HepG2 (cell line): ENCODE measurements at regions not wholly inside any gene's neighbourhood (a gene's known extent, or its start where the extent isn't known, plus 50 kb on each side); places are given as distances from the start of the nearest gene placed in this dataset.

Experiments used
- ATAC-seq: fragments of 200-7000 bp; cut with Tn5 transposase; 3 replicates; pipeline ENCODE4 v1.9.1; 2020; ENCODE audit warnings: mild to moderate bottlenecking, moderate library complexity
- BruUV-seq: library from RNA; stranded (reverse); fragments of 400-500 nt; replicated peaks from 2 replicates; lab custom pipeline; 2021; lab: Mats Ljungman, UMichigan
- CTCF ChIA-PET: fragments of 300-600 bp; formaldehyde crosslinking; extraction: SDS; loops from one replicate; lab custom pipeline; 2021; ENCODE audit warnings: low total read pairs, inconsistent platforms, low intra/inter-chr PET ratio; lab: Yijun Ruan, JAX
- POLR2A ChIA-PET: fragments of 350-600 bp; sonication (Branson Sonifier 250); formaldehyde crosslinking; loops from one replicate; lab custom pipeline; 2020; ENCODE audit warnings: antibody characterized with exemption, inconsistent platforms; lab: Yijun Ruan, JAX
- DNase-seq: peaks from one replicate; pipeline ENCODE4 v3.0.0-alpha.2; 2015; ENCODE audit warnings: low spot score
- FAIRE-seq: peaks from 3 replicates; lab custom pipeline; 2011; peaks lifted over from hg19 to GRCh38; lab: Jason Lieb, UNC
- H2AFZ ChIP-seq: one replicate; pipeline ENCODE4 v1.6.1; 2011; ENCODE audit warnings: low read length, inconsistent platforms
- H3K27ac ChIP-seq: fragments of 300-600 bp; 3 replicates; pipeline ENCODE4 v1.8.0; 2011; ENCODE audit warnings: mixed run types, mild to moderate bottlenecking, mixed read lengths, low read length, inconsistent platforms; ENCODE audit not compliant: insufficient read depth; ENCODE audit errors: extremely low read length
- H3K27me3 ChIP-seq, 2 experiments: fragments of 200-600 bp in 1 of 2; 2 replicates in 1 of 2; 3 replicates in 1 of 2; pipeline versions ENCODE4 v1.6.0 to v1.8.0; 2011; ENCODE audit warnings: low read length in 2 of 2, mild to moderate bottlenecking in 2 of 2, moderate library complexity in 2 of 2, inconsistent platforms in 1 of 2; ENCODE audit not compliant: insufficient read depth in 2 of 2, control insufficient read depth in 1 of 2
- H3K36me3 ChIP-seq, 2 experiments: fragments of 200-600 bp in 1 of 2; replicated peaks in 1 of 2; 2 replicates in 1 of 2; 3 replicates in 1 of 2; pipeline versions ENCODE4 v1.5.1 to v1.8.0; 2011; ENCODE audit warnings: low read length in 2 of 2, inconsistent platforms in 1 of 2; ENCODE audit not compliant: insufficient read depth in 2 of 2, control insufficient read depth in 1 of 2
- H3K4me1 ChIP-seq: 2 replicates; pipeline ENCODE4 v1.5.1; 2012; ENCODE audit warnings: low read length, inconsistent platforms; ENCODE audit not compliant: insufficient read depth
- H3K4me2 ChIP-seq: 2 replicates; pipeline ENCODE4 v1.6.0; 2011; ENCODE audit warnings: low read depth, low read length, inconsistent platforms
- H3K4me3 ChIP-seq, 3 experiments: fragments of 200-600 bp in 1 of 3; sonication (generic), shearing (Covaris generic) in 1 of 3; replicated peaks in 1 of 3; 2 replicates each; pipeline ENCODE4 v1.5.1; 2011 to 2016; ENCODE audit warnings: low read length in 3 of 3, inconsistent platforms in 2 of 3, low read depth in 2 of 3, mild to moderate bottlenecking in 2 of 3, control low read depth in 1 of 3, mixed read lengths in 1 of 3; ENCODE audit not compliant: insufficient read depth in 1 of 3
- H3K79me2 ChIP-seq: one replicate; pipeline ENCODE4 v1.6.1; 2011; ENCODE audit warnings: low read length, inconsistent platforms; ENCODE audit not compliant: insufficient read depth
- H3K9ac ChIP-seq: 2 replicates; pipeline ENCODE4 v1.6.0; 2011; ENCODE audit warnings: mild to moderate bottlenecking, low read depth, low read length, inconsistent platforms; ENCODE audit not compliant: insufficient read depth
- H3K9me3 ChIP-seq: 2 replicates; pipeline ENCODE4 v1.5.1; 2012; ENCODE audit warnings: mild to moderate bottlenecking, low read length
- H4K20me1 ChIP-seq: 2 replicates; pipeline ENCODE4 v1.6.0; 2011; ENCODE audit warnings: inconsistent platforms, mild to moderate bottlenecking, low read length, moderate library complexity; ENCODE audit not compliant: insufficient read depth
- CC2D1A ChIP-seq: sonication (generic); formaldehyde crosslinking; IDR thresholded peaks from 2 replicates; pipeline ENCODE4 v1.8.1; 2023; ENCODE audit warnings: mild to moderate bottlenecking, missing genetic modification reagents
- FIP1L1 ChIP-seq: fragments of 200-400 bp; formaldehyde crosslinking; IDR thresholded peaks from 2 replicates; pipeline ENCODE4 v1.6.1; 2018; ENCODE audit warnings: low read depth, mild to moderate bottlenecking, low read length, moderate library complexity, borderline replicate concordance; ENCODE audit not compliant: insufficient read depth
- HDAC1 ChIP-seq: sonication (generic); formaldehyde crosslinking; IDR thresholded peaks from 2 replicates; pipeline ENCODE4 v1.5.1; 2020; ENCODE audit warnings: mild to moderate bottlenecking, missing genetic modification reagents
- NR3C1 ChIP-seq: sonication (generic); formaldehyde crosslinking; IDR thresholded peaks from 2 replicates; pipeline ENCODE4 v1.4.0; 2020; ENCODE audit warnings: missing genetic modification reagents
- PHF20 ChIP-seq: sonication (generic); formaldehyde crosslinking; IDR thresholded peaks from 2 replicates; pipeline ENCODE4 v1.5.0; 2020; ENCODE audit warnings: mild to moderate bottlenecking, missing genetic modification reagents
- TFE3 ChIP-seq: IDR thresholded peaks from 2 replicates; pipeline ENCODE4 v1.6.1; 2016
- ZHX1 ChIP-seq: sonication (generic); formaldehyde crosslinking; IDR thresholded peaks from 2 replicates; pipeline ENCODE4 v1.8.1; 2022; ENCODE audit warnings: low read depth, mild to moderate bottlenecking, missing genetic modification reagents
- ZNF143 ChIP-seq: sonication (generic); formaldehyde crosslinking; IDR thresholded peaks from 2 replicates; pipeline ENCODE4 v1.4.0; 2020; ENCODE audit warnings: missing genetic modification reagents
- ZNF329 ChIP-seq: sonication (generic); formaldehyde crosslinking; IDR thresholded peaks from 2 replicates; pipeline ENCODE4 v1.9.0; 2021; ENCODE audit warnings: low read depth, mild to moderate bottlenecking, missing genetic modification reagents
- ZNF546 ChIP-seq: sonication (generic); formaldehyde crosslinking; conservative IDR thresholded peaks from 2 replicates; pipeline ENCODE4 v1.8.1; 2023; ENCODE audit warnings: mild to moderate bottlenecking, missing genetic modification reagents
- ZNF567 ChIP-seq: sonication (generic); formaldehyde crosslinking; IDR thresholded peaks from 2 replicates; pipeline ENCODE4 v1.8.1; 2023; ENCODE audit warnings: mild to moderate bottlenecking, missing genetic modification reagents, borderline replicate concordance
- ZNF724P ChIP-seq: sonication (generic); formaldehyde crosslinking; IDR thresholded peaks from 2 replicates; pipeline ENCODE4 v1.8.0; 2022; ENCODE audit warnings: missing genetic modification reagents, borderline replicate concordance
- ZNF766 ChIP-seq: sonication (generic); formaldehyde crosslinking; IDR thresholded peaks from 2 replicates; pipeline ENCODE4 v1.5.0; 2020; ENCODE audit warnings: missing genetic modification reagents, borderline replicate concordance
- WGBS: methylation state at CpG from one replicate; pipeline ENCODE4 v1.1.6; 2017; ENCODE audit warnings: low lambda C conversion rate; 5-methylcytosine and 5-hydroxymethylcytosine counted together
- in situ Hi-C: cut with HindIII; loops from 2 replicates; pipeline ENCODE4 v1.10.0; 2017; ENCODE audit warnings: low pct_unique_long_range_greater_than_20kb; ENCODE audit not compliant: extremely low pct_ligation_motif_present
- intact Hi-C: fragments of 100-400 bp; cut with micrococcal nuclease; formaldehyde crosslinking; loops from one replicate; pipeline ENCODE4 v1.10.0; 2022; ENCODE audit not compliant: unreplicated experiment
- TF ChIP-seq, protein P1 (sequence below): sonication (generic); formaldehyde crosslinking; IDR thresholded peaks from 2 replicates; pipeline ENCODE4 v1.5.0; 2020; ENCODE audit warnings: missing genetic modification reagents
- TF ChIP-seq, protein P2 (sequence below): sonication (generic); formaldehyde crosslinking; IDR thresholded peaks from 2 replicates; pipeline ENCODE4 v1.4.0; 2020; ENCODE audit warnings: missing genetic modification reagents

DNA sequence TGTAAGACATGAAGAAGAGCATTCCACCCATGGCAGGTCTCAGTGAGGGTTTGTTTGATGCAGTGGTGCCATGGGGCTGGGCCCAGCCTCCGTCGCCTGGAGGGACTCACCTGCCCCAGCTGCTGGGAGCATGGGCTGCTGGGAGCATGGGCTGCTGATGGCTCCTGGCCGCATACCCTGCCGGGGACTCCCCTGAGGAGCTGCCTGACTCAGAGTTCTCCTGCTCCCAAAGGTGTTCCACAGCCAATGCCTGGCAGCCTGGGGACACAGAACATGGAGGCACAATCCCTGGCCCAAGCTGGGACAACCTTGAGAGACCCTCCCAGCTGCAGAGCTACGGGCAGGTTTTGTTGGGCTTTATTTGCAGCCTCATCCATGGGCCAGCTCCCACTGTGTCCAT, 108.4 kb downstream of the COPS8 start (continued):
- TF ChIP-seq TFE3 (CRISPR knock-in tag) (no peak), HDAC1 (CRISPR knock-in tag) (no peak), ZNF329 (no peak), NR3C1 (CRISPR knock-in tag) (no peak), PHF20 (CRISPR knock-in tag) (no peak), ZNF567 (CRISPR knock-in tag) (no peak)
- TF ChIP-seq, protein P1, sequence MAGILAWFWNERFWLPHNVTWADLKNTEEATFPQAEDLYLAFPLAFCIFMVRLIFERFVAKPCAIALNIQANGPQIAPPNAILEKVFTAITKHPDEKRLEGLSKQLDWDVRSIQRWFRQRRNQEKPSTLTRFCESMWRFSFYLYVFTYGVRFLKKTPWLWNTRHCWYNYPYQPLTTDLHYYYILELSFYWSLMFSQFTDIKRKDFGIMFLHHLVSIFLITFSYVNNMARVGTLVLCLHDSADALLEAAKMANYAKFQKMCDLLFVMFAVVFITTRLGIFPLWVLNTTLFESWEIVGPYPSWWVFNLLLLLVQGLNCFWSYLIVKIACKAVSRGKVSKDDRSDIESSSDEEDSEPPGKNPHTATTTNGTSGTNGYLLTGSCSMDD: no peak

DNA sequence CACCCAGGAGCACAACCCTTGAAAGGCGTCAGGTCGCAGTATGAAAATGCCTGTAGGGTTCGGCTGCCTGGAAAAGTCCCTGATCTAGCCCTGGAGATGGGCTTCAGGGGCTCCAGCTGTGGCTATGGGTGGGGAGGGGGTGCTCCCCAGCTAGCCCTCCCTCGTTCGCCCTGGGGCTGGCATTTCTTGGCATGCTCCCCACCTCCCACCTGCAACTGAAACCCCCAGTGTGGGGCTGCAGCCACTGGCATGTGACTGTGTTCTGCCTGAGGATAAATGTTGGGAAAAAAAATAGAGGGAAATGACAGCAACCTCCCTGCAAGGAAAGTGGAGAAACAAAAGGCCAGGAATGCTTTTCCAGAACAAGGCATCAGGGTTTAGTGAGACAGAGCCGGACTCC, 109.2 kb downstream of the COPS8 start:
- FAIRE-seq: no peak
- POLR2A ChIA-PET: no interaction called here
- TF ChIP-seq ZNF766 (CRISPR knock-in tag) (no peak), ZNF143 (no peak), CC2D1A (no peak), ZHX1 (no peak), ZNF724P (CRISPR knock-in tag) (no peak), FIP1L1 (no peak), ZNF546 (CRISPR knock-in tag) (no peak)
- TF ChIP-seq, protein P2, sequence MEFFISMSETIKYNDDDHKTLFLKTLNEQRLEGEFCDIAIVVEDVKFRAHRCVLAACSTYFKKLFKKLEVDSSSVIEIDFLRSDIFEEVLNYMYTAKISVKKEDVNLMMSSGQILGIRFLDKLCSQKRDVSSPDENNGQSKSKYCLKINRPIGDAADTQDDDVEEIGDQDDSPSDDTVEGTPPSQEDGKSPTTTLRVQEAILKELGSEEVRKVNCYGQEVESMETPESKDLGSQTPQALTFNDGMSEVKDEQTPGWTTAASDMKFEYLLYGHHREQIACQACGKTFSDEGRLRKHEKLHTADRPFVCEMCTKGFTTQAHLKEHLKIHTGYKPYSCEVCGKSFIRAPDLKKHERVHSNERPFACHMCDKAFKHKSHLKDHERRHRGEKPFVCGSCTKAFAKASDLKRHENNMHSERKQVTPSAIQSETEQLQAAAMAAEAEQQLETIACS (CRISPR knock-in tag): no peak

More for the DNA sequence above, 109.2 kb downstream of the COPS8 start:
- Histone ChIP-seq H3K36me3 (no peaks in the 10 kb centered on the region), H3K27ac (no peak overlapping the region), H3K4me1 (no peaks in the 10 kb centered on the region), H3K9me3 (no peaks in the 10 kb centered on the region), H2AFZ (no peak overlapping the region), H3K79me2 (no peaks in the 10 kb centered on the region), H3K27me3 (peaks cover 4 to 58% of the 10 kb centered on the region in 2 experiments; a peak in 3 of 5 replicates), H3K4me3 (no peak overlapping the region), H3K4me2 (no peak overlapping the region), H3K9ac (no peak overlapping the region), H4K20me1 (no peaks in the 10 kb centered on the region; the same call in 1 of the 2 replicates)
- intact Hi-C loops: no loop called here
- in situ Hi-C loops: no loop called here
- DNase-seq: no peak
- no TSS peak for BruUV-seq
- no peak for ATAC-seq
- CTCF ChIA-PET: no interaction called here
- 26% methylated on average over 6 of the region's 6 CpGs for WGBS
